ENCODE measurements at regions not wholly inside any gene's neighbourhood (a gene's known extent, or its start where the extent isn't known, plus 50 kb on each side); places are given as distances from the start of the nearest gene placed in this dataset.

DNA sequence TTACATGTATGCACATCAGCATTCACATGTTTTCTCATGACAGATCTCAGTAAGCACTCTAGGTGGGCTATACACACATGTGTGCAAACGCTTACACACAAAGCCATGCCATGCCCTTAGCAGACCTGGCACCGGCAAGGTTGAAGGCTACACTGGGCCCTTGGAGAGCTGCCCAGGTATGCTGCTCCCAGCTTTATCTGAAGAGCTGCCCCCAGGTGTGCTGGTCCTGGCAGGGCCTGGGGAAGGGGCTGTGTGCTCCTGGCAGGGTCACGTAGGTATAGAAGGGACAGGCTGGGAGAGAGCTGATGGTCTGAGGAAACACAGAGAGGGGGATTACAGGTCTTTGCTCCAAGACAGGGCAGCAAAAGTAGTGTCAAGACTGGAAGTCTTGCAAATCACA, 146.7 kb upstream of the VANGL1 start:
- Histone ChIP-seq H3K27ac (ENCODE audit: insufficient read length, low read depth, low read length) (no peak overlapping the region), H3K9ac (ENCODE audit: extremely low read depth, insufficient read length, low read length) (no peak overlapping the region), H4K8ac (replicated peaks; ENCODE audit: insufficient read length, low read depth, low read length) (no peak overlapping the region), H2BK120ac (ENCODE audit: low read depth, low read length, poor library complexity, severe bottlenecking) (no peak overlapping the region), H2BK20ac (ENCODE audit: low read depth, low read length, poor library complexity, severe bottlenecking) (no peak overlapping the region), H3K4me1 (ENCODE audit: insufficient read depth, low read length) (no peaks in the 10 kb centered on the region), H3K56ac (ENCODE audit: insufficient read length, low read depth, low read length) (no peak overlapping the region), H4K20me1 (ENCODE audit: control insufficient read depth, insufficient read depth, insufficient read length) (no peaks in the 10 kb centered on the region), H3K79me2 (ENCODE audit: insufficient read depth, low read length) (no peaks in the 10 kb centered on the region), H2AFZ (ENCODE audit: low read length) (no peak overlapping the region), H2AK5ac (ENCODE audit: insufficient read length, low read length) (no peak overlapping the region), H3T11ph (ENCODE audit: low read length) (no peak overlapping the region), H3K27me3 (ENCODE audit: insufficient read depth, low read length) (no peaks in the 10 kb centered on the region), H3K9me3 (ENCODE audit: control insufficient read depth, low read depth, low read length) (no peaks in the 10 kb centered on the region), H2BK5ac (ENCODE audit: insufficient read length, low read length) (no peak overlapping the region), H4K5ac (ENCODE audit: insufficient read length, low read depth, low read length) (no peak overlapping the region), H3K23me2 (ENCODE audit: insufficient read length, low read depth, low read length, poor library complexity, severe bottlenecking) (no peaks in the 10 kb centered on the region), H3K4me2 (ENCODE audit: insufficient read depth, insufficient read length, low read length) (no peak overlapping the region), H3K23ac (ENCODE audit: insufficient read length, low read depth, low read length) (no peak overlapping the region), H2BK12ac (ENCODE audit: insufficient read length, low read depth, low read length) (no peak overlapping the region), H3K4ac (ENCODE audit: low read depth, low read length) (no peak overlapping the region), H2BK15ac (ENCODE audit: low read depth, low read length) (no peak overlapping the region), H3K18ac (ENCODE audit: insufficient read length, low read depth, low read length) (no peak overlapping the region), H3K14ac (ENCODE audit: insufficient read depth, low read length) (no peak overlapping the region; the same call in 1 of the 2 replicates), H3K79me1 (ENCODE audit: insufficient read depth, low read depth, low read length, poor library complexity, severe bottlenecking) (no peaks in the 10 kb centered on the region), H4K91ac (ENCODE audit: insufficient read length, low read depth, low read length) (no peak overlapping the region)
- peaks cover 15 to 22% of the 10 kb centered on the region in 2 experiments for H3K4me1 Mint-ChIP-seq
- no peaks in the 10 kb centered on the region for H3K36me3 Mint-ChIP-seq (ENCODE audit: insufficient read depth in 1 of 3, low read depth in 3 of 3)
- H3K4me3 Mint-ChIP-seq, result no peak overlapping the region
- no CpG with 5 or more reads among the region's 3 CpGs for WGBS (ENCODE audit: extremely low coverage, insufficient read length, low lambda C conversion rate)
- no peak overlapping the region for H3K27ac Mint-ChIP-seq
- DNase-seq, result no peak
- H3K9me3 Mint-ChIP-seq, result no peaks in the 10 kb centered on the region
- H3K27me3 Mint-ChIP-seq (ENCODE audit: low read depth), result no peaks in the 10 kb centered on the region
- TF ChIP-seq, protein P1, sequence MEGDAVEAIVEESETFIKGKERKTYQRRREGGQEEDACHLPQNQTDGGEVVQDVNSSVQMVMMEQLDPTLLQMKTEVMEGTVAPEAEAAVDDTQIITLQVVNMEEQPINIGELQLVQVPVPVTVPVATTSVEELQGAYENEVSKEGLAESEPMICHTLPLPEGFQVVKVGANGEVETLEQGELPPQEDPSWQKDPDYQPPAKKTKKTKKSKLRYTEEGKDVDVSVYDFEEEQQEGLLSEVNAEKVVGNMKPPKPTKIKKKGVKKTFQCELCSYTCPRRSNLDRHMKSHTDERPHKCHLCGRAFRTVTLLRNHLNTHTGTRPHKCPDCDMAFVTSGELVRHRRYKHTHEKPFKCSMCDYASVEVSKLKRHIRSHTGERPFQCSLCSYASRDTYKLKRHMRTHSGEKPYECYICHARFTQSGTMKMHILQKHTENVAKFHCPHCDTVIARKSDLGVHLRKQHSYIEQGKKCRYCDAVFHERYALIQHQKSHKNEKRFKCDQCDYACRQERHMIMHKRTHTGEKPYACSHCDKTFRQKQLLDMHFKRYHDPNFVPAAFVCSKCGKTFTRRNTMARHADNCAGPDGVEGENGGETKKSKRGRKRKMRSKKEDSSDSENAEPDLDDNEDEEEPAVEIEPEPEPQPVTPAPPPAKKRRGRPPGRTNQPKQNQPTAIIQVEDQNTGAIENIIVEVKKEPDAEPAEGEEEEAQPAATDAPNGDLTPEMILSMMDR (conservative IDR thresholded peaks at IDR 0.05), result no peak

All from H9 (cell line).